Astrocyte (in vitro differentiated cells and primary cell): ENCODE measurements at regions not wholly inside any gene's neighbourhood (a gene's known extent, or its start where the extent isn't known, plus 50 kb on each side); places are given as distances from the start of the nearest gene placed in this dataset.

Source experiments
- CTCF ChIP-seq: IDR thresholded peaks from 2 replicates; pipeline ENCODE4 v1.5.1; 2011; ENCODE audit warnings: low read depth, mild to moderate bottlenecking, inconsistent platforms, low read length, moderate library complexity; ENCODE audit not compliant: insufficient read depth
- EZH2 ChIP-seq: IDR thresholded peaks from 2 replicates; pipeline ENCODE4 v1.6.1; 2012; ENCODE audit warnings: mild to moderate bottlenecking, low read length, inconsistent platforms; ENCODE audit not compliant: insufficient read depth

GRCh38 chr13:60945396-60945795, 470.3 kb downstream of the PCDH20 start:
- TF ChIP-seq CTCF (no peak), EZH2 (no peak)
